Renal cortex interstitium (tissue), 11 donors: ENCODE measurements at regions not wholly inside any gene's neighbourhood (a gene's known extent, or its start where the extent isn't known, plus 50 kb on each side); places are given as distances from the start of the nearest gene placed in this dataset.

Experiments used
- DNase-seq, 11 donors: peaks; one replicate each; pipeline ENCODE4 v3.0.0-alpha.2; 2013; ENCODE audit warnings: low read depth in 9 of 11, low spot score in 4 of 11; ENCODE audit errors: extremely low read depth in 1 of 11

DNA sequence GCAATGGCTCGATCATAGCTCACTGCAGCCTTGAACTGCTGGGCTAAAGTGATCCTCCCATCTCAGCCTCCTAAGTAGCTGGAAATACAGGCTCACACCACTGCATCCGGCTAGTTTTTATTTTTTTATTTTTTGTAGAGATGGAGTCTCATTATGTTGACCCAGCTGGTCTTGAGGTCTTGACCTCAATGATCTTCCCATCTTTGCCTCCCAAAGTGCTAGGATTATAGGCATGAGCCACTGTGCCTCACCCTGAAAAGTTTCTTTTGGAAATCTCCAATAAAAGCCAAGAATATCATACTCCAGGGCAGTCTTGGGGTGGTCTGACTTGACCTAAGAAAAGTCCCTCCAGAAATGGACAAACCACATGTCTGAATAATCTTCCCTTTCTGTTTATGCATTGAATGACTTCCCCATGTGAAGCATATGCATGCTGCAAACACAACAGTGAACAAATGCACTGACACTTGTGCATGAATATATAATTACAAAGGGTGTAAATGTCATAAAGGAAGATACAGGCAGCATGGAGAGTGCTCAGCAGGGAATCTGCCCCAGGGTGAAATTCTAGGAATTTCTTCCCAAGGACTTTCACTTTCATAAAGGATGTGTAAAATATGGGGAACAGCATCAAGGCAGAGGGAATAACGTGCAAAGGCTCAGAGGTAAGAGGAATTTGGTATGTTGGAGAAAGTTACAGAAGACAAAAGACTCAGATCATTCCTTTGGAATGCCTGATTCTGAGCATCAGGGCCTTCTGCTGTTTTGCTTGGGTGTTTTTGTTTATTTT lies 142.4 kb upstream of the LYZL1 start:
- DNase-seq: no peak

DNA sequence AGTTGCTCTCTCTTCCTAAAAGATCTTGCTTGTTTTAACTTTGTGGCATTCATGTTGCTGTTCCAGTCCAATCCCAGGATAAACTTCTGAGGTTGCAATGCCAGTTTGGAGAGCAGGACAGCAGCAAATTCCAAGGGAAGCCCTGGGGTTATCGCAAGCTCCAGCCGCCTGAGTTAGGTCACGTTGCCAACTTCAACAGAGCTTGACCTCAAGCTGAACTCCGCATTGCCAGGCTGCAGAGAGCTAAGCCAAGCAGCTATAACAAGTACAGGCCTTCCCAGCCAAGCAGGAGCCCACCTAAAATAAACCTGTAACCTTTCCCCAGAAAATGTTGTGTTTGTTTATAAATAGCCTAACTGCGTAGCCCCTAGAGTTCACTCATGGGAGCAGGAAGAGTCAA lies 138.9 kb upstream of the LYZL1 start:
- DNase-seq: peak in 6 of 11 donors; percentile 9 to 28 (median 20)

DNA sequence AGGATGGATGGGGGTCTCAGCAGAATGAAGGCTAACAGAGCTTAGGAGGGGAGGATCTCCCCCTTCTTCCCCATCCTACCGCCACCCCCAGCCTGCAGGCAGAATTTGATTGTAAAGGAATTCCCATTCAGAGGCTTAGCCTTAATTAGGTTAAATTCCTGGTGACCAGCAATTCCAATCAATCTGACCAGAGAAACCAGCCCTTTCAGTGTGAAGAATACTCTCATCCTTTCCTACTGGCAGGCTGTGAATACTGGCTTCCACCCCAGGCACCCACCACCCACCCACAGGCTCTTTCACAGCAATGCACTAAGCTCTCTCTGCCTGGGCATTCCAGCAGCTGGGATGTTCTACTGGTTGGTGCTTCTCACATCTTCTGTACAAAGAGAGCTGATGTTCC lies 137.9 kb upstream of the LYZL1 start:
- no peak for DNase-seq

DNA sequence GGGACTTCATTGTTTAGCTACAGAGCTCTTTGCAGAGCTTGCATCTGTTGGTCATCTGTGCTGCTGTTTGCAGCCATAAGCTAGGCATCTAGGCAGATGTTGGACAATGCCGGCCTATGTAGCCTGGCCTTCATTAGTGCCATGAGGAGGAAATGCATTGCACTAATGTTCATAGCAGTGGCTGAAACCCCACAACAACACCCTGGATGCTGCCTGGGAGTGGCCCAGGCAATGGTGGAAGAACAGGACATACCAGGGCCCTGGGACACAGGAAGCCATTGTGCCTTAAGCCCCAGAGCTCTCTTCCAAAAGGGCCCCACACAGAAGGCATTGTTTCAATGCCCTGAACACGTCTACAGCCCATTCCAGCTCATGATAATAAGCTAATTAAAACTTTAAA lies 131.5 kb upstream of the LYZL1 start:
- DNase-seq: no peak

DNA sequence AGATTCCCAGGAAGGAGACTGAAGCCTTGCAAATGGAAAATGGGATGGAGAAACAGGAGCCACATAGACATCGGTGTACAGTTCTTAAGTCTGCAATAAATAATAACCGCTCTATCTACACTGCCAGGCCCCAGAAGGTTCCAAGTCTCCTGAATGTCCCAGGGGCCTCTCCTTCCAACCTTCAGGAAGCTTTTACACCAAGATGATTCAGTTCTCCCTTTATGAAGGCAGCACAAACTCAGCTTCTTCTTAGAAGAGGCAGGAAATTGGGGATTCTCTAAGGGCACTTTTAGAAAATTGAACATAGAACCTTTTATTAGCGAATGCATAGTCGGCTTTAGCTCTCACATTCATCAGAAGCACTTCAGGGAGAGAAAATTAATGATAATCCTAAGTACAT lies 130.8 kb upstream of the LYZL1 start:
- no peak for DNase-seq

DNA sequence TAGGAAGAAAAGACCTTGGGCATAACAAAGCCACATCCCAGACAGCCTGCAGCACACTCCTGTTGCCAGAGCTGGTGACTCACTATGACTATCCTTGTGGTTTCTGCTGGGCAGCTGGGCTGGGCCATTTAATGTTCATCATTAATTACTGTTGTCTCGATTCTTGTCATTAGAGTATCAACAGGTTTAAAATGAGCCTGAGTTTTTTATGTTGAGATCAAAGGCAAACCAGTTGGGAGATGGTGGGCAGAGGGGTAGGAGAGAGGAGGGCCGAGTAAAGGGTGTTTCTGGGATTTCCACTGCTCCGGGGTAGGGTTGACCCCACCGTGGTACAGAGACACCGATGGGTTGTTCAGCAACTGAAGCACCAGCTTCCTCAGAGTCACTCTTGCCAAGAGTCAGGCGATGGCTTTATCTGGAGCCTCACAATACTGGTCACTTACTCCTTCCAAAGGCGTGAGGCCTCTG lies 128.7 kb upstream of the LYZL1 start:
- no peak for DNase-seq

DNA sequence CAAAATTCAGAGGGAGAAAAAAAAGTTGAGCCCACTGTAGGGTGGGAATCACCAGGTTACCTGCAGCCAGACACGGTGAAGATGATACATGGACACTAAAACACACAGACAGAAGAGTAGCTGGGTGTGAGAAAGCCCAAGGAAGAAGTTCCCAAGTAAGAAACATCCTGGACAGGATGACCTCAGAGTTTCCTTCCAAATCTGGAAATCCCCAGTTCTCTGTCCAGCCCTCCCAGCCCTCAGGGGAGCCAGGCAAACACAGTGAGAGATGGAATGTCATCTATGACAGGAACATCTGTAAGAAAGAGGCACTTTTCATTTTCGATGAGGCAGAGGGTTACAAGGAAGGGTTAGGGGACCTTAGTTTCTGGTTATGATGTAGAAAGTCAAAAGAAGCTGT lies 125.1 kb upstream of the LYZL1 start:
- DNase-seq: no peak

DNA sequence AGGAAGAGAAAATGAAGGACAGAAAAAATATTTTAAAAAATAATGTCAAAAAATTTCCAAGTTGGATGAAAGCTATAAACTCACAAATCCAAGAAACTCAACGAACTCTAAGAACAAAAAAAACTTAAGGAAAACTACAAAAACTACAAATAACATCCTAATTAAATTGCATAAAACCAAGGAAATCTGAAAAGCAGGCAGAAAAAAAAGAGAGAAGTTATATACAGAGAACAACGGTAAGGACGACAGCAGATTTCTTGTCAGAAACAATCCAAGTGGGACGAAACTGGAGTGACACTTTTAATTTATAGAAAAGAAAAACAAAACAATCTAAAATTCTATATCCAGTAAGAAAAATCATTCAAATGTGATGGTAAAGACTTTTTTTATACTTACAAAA lies 122.2 kb upstream of the LYZL1 start:
- DNase-seq: no peak

DNA sequence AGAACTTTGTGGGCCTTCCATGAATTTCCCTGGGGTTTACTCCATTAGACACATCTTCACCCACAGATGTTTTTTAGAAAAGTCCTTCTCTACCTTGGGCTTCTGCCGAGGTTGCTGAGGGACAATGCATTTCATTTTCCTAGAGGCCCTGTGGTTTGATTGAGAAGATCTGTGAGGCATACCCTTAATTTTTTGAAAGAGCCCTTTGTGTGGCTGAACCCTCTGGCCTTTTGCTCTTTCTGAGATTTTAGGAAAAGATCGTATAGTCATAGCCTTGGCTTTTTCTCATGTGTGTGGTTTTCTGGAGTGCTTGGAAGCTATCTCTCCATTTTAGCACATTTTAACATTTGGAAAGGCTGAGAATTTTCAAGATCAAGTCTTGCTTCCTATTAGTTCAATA lies 119.8 kb upstream of the LYZL1 start:
- no peak for DNase-seq

DNA sequence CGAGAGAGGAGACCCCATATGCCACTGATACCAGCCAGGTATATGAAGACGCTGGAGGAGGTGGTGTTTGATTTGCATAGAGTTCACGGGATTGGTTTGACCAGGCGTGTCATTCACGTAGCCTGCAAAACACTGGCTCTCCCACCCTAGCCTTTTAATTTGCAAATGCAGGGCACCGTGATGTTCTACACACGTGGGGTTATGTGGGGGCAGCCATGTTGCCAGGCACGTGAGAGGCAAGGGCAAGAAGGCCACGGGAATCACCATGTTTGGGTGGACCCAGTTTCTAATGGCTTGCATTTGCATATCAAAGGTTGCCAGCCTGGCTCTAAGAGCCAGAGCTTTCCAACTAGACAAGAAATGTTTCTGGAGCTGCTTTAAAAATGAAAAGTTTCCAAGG lies 117.2 kb upstream of the LYZL1 start:
- no peak for DNase-seq

DNA sequence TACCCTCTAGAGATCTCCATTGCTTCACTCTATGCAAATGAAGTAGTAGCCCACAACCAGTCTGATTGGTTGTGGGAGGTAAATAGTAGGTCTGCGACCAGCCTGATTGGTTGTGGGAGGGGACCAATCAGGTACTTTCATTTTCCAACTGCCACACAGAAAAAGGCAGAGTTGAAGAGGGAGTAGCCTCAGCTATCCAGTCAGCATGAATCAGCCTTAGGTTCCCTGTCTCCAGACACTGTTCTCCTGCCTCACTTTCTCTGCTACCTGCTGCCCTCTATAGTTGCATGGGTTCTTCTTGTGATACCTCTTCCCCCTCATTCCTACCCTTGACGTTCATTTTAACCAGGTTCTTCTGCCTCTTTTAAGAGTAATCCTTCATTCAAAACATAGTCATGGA lies 114.5 kb upstream of the LYZL1 start:
- no peak for DNase-seq

DNA sequence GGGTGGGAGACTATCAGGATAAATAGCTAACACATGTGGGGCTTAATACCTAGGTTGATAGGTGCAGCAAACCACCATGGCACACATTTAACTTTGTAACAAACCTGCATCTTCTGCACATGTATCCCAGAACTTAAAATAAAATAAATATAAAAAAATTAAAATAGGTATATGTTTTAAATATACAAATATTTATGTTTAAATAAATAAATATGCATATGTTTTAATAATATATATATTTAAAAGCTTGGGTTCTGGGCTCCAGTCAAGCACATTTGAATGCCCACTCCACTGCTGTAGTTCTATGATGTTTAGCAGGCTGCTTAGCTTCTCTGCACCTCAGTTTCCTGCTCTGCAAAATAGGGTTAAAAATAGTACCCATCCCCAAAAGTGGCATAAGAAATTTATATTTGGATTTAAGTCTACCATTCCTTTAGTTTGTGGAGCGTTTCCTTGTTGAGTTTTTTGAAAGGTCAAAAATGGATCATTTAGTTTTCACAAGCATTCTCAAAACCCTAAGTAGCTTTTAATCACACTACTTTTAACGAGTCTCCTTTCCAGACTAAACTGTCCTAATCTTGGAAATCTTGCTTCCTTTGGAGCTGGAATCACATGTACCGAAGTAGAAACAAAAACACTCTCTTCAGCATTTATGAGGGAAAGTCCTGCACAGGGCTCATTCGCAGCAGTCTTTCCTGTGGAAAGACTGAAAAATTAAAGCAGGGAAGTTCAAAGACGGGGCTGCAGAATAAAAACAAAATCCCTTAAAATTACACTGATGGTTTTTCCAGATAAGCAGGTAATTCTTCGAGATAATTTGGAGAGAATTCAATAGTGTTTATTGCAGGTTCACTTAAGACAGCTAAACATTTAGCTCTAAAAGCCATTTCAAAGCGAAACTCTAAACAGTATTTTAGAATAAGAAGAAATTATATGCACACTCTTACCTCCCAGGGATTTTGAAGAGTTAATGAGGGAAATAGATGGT lies 111.7 kb upstream of the LYZL1 start:
- DNase-seq: no peak

DNA sequence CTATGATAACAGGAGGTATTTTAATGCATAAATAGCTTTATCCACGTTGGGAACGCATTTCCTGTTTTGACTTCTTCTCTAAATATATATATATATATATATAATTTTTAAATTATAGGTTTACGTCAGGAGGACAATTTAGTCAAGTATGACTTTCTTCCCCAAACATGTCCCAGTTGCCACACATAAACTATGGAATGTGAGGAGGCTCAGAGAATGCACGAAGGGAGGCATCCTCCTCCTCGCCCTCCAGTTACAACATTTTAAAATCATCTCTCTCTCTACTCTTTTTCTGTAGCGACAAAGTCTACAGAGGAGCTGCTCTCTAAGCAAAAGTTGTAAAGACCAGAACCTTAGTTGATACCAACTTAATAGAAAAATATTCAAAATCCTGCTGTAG lies 106.9 kb upstream of the LYZL1 start:
- peak in 1 of 11 donors; percentile 15 for DNase-seq

DNA sequence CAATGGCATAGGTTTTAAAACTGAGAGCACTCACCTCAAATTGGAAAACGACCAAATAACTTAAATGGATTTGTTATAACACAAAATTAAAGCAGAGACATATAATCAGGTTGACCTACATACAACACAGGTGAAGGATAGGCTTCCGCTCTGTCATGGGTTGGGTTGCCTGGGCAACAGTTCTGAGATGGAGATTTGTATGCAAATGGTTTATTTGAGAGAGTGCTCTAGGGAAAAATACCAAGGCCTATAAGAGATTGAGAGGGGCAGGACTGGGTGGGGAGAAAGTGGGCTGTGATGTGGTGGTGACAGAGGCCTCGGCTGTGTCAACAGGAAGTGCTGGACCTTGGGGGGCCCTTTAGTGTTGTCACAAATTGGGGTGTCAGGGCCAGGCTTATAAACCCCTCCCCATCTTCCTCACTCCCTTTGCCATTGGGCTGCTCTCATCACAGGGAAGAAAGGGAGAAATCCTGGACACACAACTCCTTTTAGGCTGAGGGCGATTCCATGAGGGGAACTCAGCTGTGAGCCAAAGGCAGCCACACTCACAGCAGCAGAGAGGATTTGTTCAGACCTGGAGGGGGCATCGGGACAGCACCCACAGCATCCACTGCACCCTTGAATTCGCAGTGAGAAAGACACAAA lies 105.4 kb upstream of the LYZL1 start:
- no peak for DNase-seq

DNA sequence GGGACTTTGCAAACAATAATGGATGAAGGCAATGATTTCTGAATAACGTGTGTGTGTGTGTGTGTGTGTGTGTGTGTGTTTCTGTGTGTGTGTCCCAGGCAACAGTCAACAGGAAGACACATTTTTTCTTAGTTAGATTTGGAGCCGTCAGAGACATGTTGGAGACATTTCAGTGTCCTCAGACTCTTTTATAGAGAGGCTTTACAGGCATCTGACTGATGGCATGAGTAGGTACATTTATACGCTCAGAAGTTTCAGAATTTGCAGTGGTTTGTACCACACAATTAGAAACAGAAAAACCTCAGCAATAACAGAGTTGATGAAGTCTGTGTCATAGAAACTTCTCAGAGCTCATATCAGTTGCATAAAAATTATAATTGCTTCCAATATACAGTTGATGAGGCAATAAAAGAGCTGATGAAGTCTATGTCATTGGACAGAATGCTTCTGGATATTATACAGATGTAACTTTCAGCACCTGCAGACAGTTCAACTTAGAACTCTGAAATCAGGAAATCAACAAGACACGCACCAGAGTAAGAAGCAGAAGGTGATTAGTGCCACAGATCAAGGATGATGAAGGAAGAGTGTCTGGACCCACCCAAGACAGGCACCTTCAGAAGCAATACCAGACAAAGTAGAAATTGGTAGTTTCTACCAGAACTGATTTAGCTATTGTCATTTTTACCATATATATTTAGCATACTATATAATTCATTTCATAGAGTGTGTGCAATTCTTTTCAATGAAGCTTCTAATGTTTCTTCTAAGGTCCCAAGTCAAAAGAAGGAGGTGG lies 104.5 kb upstream of the LYZL1 start:
- DNase-seq: no peak

DNA sequence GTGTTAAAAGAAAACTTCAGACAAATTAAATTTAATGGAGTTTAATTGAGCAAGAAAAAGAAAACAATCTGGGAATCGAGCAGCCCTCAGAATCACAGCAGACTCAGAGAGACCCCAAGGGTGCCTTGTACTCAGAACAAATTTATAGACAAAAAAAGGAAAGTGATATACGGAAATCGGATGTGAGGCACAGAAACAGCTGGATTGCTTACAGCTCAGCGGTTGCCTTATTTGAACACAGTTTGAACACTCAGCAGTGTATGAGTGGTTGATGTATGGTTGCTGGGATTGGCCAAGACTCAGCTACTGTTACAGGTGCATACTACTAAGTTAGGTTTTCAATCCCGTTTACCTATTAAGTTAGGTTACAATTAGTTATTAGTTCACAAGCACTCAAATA lies 103.8 kb upstream of the LYZL1 start:
- no peak for DNase-seq

DNA sequence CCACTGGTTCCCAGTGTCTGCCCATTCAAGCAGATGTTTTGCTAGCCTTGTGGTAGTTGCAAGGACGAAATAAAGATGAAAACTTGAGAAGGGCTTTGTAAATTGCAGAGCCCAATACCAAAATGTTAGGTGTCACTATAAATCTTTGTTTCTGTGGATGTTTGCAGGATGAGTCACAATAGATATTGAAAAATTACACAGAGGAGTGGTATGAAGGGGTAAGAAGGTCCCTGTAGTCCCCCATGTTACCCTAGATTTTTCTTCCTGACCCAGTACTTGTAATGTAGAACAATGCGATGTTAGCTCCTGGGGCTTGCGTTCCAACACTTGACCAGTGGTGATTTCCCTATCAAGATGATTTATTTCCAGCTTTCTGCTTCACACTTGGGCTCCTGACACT lies 102.6 kb upstream of the LYZL1 start:
- DNase-seq: no peak

DNA sequence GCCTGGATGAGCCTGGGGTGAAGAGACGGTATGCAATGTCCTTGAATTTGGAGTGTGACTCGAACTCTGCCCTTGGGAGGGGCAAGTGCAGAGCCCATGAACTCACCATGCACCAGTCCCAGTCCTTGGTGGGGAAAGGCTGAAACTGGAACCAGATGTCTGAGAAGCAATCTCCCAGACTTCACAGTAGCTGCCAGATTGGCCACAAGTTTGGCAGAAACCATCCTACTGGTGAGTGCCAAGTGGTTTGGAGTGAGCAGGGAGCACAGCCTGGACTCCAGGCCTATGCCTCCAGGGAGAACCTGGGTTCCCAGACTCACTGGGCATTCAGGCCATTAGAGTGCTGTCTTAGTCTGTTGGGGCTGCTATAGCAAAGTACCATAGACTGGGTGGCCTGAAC lies 99.6 kb upstream of the LYZL1 start:
- no peak for DNase-seq

DNA sequence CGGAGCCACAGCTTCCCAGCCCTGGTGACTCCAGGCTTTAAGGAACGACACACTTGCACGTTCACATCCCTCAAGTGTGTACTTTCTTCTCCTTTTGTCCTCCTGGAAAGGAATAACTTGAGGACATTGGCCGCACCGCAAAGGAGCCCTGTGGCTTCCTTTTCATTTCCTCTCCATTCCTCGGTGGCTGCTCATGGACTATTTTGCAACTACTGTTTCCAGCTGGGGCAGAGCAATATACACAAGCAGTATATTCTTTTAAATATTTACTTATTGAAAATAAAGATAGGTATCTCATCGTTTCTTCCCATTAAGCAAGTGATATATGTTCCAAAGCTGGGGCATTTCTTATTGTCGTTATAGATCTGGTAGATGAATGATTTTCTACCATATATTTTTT lies 97.2 kb upstream of the LYZL1 start:
- DNase-seq: no peak
